Kidney epithelial cell (primary cell): ENCODE measurements at regions not wholly inside any gene's neighbourhood (a gene's known extent, or its start where the extent isn't known, plus 50 kb on each side); places are given as distances from the start of the nearest gene placed in this dataset.

ENCODE experiments used
- DNase-seq: peaks from one replicate; pipeline ENCODE4 v3.0.0-alpha.2; 2010; ENCODE audit warnings: low read depth
- H3K27me3 ChIP-seq: 2 replicates; pipeline ENCODE4 v1.6.0; 2011; ENCODE audit warnings: low read length; ENCODE audit not compliant: control insufficient read depth, insufficient read depth
- H3K36me3 ChIP-seq: 2 replicates; pipeline ENCODE4 v1.5.1; 2011; ENCODE audit warnings: low read length; ENCODE audit not compliant: control insufficient read depth, insufficient read depth
- H3K4me3 ChIP-seq: 2 replicates; pipeline ENCODE4 v1.5.1; 2011; ENCODE audit warnings: low read depth, mild to moderate bottlenecking, control low read depth, low read length
- TF ChIP-seq, protein P1 (sequence below): IDR thresholded peaks from 2 replicates; pipeline ENCODE4 v1.5.1; 2011; ENCODE audit warnings: mild to moderate bottlenecking, moderate library complexity, low read length, control low read depth, inconsistent platforms; ENCODE audit not compliant: insufficient read depth, poor library complexity, severe bottlenecking

- TF ChIP-seq, protein P1, sequence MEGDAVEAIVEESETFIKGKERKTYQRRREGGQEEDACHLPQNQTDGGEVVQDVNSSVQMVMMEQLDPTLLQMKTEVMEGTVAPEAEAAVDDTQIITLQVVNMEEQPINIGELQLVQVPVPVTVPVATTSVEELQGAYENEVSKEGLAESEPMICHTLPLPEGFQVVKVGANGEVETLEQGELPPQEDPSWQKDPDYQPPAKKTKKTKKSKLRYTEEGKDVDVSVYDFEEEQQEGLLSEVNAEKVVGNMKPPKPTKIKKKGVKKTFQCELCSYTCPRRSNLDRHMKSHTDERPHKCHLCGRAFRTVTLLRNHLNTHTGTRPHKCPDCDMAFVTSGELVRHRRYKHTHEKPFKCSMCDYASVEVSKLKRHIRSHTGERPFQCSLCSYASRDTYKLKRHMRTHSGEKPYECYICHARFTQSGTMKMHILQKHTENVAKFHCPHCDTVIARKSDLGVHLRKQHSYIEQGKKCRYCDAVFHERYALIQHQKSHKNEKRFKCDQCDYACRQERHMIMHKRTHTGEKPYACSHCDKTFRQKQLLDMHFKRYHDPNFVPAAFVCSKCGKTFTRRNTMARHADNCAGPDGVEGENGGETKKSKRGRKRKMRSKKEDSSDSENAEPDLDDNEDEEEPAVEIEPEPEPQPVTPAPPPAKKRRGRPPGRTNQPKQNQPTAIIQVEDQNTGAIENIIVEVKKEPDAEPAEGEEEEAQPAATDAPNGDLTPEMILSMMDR, result no peak
- no peaks in the 10 kb centered on the region for H3K27me3 ChIP-seq
- DNase-seq, result no peak
- H3K4me3 ChIP-seq, result no peak overlapping the region
- no peaks in the 10 kb centered on the region for H3K36me3 ChIP-seq
Observed at GRCh38 chr6:42507195-42507594, 55.5 kb upstream of the TRERF1 start.

DNA sequence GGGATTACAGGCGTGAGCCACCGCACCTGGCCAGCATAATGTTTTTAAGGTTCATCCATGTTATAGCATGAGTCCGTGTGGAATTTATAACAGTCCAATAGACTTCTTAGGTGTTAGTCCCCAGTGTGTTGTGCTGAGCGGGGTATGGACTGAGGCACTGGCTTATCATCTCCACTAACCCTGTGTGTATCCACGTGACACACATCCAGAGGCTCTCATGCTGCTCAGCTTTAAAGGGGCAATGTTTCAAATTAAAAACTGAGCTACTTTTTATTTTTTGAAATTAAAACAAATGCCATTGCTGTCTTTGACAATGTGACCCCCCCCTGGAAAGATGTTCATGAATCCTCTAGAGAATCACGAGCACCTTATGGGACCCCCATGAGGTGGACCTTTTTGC is 54.3 kb upstream of the TRERF1 start:
- TF ChIP-seq, protein P1, result no peak
- H3K4me3 ChIP-seq, result no peak overlapping the region
- no peaks in the 10 kb centered on the region for H3K36me3 ChIP-seq
- DNase-seq, result no peak
- H3K27me3 ChIP-seq, result no peaks in the 10 kb centered on the region

DNA sequence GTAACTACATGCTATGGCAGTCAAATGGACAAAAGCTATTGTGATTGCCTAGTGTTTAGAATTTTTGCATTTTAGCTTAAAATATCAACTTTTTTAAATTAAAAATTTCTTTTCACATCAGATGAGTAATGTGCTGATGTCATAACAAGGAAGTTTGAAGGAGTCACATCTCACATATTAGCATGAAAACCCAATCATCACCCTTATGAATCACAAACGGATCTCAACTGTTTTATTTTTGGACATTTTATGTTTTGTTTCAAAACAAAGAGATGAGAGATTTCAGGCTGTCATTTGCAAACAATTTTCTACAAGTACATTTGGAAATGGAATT is 53.6 kb upstream of the TRERF1 start:
- peak; percentile 5 for DNase-seq
- no peaks in the 10 kb centered on the region for H3K36me3 ChIP-seq
- no peak overlapping the region for H3K4me3 ChIP-seq
- no peaks in the 10 kb centered on the region for H3K27me3 ChIP-seq
- TF ChIP-seq, protein P1, result no peak

DNA sequence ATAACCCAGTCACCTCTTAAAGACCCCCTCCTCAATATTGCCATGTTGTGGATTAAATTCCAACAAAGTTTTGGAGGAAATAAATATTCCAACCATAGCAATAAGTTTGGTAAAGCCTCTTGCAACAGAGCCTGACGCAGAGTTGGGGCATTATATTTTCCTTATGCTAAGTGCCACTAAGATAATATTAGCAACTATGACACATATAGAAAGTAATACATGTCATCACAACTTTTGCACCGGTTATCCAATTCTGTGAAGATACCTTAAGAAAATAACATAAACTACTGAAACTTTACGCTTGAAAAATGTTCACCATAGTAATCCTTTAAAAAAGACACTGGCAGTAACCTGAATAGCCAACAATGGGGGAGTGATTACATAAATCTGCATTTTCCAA is 52.2 kb upstream of the TRERF1 start:
- TF ChIP-seq, protein P1, result no peak
- H3K27me3 ChIP-seq, result no peaks in the 10 kb centered on the region
- no peak for DNase-seq

DNA sequence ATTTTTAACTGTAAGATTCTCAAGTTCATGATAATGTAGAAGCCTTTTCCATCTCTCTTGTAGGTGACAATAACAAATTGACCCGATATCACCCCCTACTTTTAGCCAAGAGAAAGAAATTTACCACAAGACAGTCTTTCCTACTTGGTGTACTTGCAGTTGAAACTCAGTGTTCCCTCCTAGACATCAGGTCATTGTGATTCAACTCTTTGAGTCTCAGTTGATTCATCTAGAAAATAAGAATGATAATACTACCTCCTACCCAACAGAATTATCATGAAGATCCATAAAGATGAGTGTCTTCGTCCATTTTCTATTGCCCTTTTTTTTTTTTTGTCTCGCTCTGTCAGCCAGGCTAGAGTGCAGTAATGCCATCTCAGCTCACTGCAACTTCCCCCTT is 51.3 kb upstream of the TRERF1 start:
- no peak overlapping the region for H3K4me3 ChIP-seq
- no peaks in the 10 kb centered on the region for H3K27me3 ChIP-seq
- no peak for DNase-seq
- no peaks in the 10 kb centered on the region for H3K36me3 ChIP-seq
- TF ChIP-seq, protein P1, result no peak

More for the DNA sequence above, 52.2 kb upstream of the TRERF1 start:
- H3K36me3 ChIP-seq, result no peaks in the 10 kb centered on the region
- H3K4me3 ChIP-seq, result no peak overlapping the region

- Histone ChIP-seq H3K4me3 (no peak overlapping the region), H3K27me3 (no peaks in the 10 kb centered on the region), H3K36me3 (no peaks in the 10 kb centered on the region)
- TF ChIP-seq, protein P1, result no peak
- DNase-seq, result no peak
Observed at GRCh38 chr6:42502127-42502526, 50.4 kb upstream of the TRERF1 start.
